Neural cell (in vitro differentiated cells): ENCODE measurements at regions not wholly inside any gene's neighbourhood (a gene's known extent, or its start where the extent isn't known, plus 50 kb on each side); places are given as distances from the start of the nearest gene placed in this dataset.
"Not testable (repeated sequence)": the region's sequence is repeated elsewhere in the genome, so short reads cannot be mapped to it uniquely, and the experiment has no call there.

Experiments used
- H2AFZ ChIP-seq: fragments of 200-600, 300-800 bp; sonication (generic), shearing (Covaris generic); 2 replicates; pipeline ENCODE4 v1.6.0; 2014; ENCODE audit warnings: low read depth, mild to moderate bottlenecking, antibody characterized with exemption, low read length, moderate library complexity
- H3F3A ChIP-seq: fragments of 200-600 bp; shearing (Covaris generic); 2 replicates; pipeline ENCODE4 v1.6.1; 2016; ENCODE audit warnings: mild to moderate bottlenecking, moderate library complexity, mixed read lengths, antibody characterized with exemption, low read length; ENCODE audit not compliant: insufficient read depth, poor library complexity, severe bottlenecking
- H3K27ac ChIP-seq: fragments of 200-600, 300-800 bp; sonication (generic), shearing (Covaris generic); 2 replicates; pipeline ENCODE4 v1.5.1; 2014; ENCODE audit warnings: mild to moderate bottlenecking, low read length, moderate library complexity
- H3K27me3 ChIP-seq: fragments of 300-800, 200-600 bp; sonication (generic), shearing (Covaris generic); 2 replicates; pipeline ENCODE4 v1.6.0; 2014; ENCODE audit warnings: mild to moderate bottlenecking, low read depth, low read length, moderate library complexity; ENCODE audit not compliant: insufficient read depth
- H3K36me3 ChIP-seq: fragments of 300-800, 200-600 bp; sonication (generic), shearing (Covaris generic); 2 replicates; pipeline ENCODE4 v1.5.1; 2014; ENCODE audit warnings: mild to moderate bottlenecking, antibody characterized with exemption, low read length, moderate library complexity; ENCODE audit not compliant: insufficient read depth
- H3K4me2 ChIP-seq: fragments of 300-800, 200-600 bp; sonication (generic), shearing (Covaris generic); 2 replicates; pipeline ENCODE4 v1.6.0; 2014; ENCODE audit warnings: mild to moderate bottlenecking, low read length
- H3K4me3 ChIP-seq: fragments of 300-800, 200-600 bp; sonication (generic), shearing (Covaris generic); 2 replicates; pipeline ENCODE4 v1.5.1; 2014; ENCODE audit warnings: mild to moderate bottlenecking, low read length, moderate library complexity
- H3K79me2 ChIP-seq: fragments of 200-600 bp; shearing (Covaris generic); replicated peaks from 2 replicates; pipeline ENCODE4 v1.6.0; 2014; ENCODE audit warnings: mild to moderate bottlenecking, low read length, moderate library complexity; ENCODE audit not compliant: insufficient read depth
- H3K9ac ChIP-seq: fragments of 300-800, 200-600 bp; sonication (generic), shearing (Covaris generic); 2 replicates; pipeline ENCODE4 v1.6.1; 2016; ENCODE audit warnings: mild to moderate bottlenecking, low read length, mixed read lengths
- H3K9me2 ChIP-seq: fragments of 200-600 bp; shearing (Covaris generic); 2 replicates; pipeline ENCODE4 v1.6.1; 2016; ENCODE audit warnings: mild to moderate bottlenecking, low read length, mixed read lengths; ENCODE audit not compliant: insufficient read depth
- H3K9me3 ChIP-seq: fragments of 200-600, 300-800 bp; sonication (generic), shearing (Covaris generic); 2 replicates; pipeline ENCODE4 v1.6.1; 2016; ENCODE audit warnings: mild to moderate bottlenecking, mixed run types, low read length, moderate library complexity, mixed read lengths
- H4K20me1 ChIP-seq: fragments of 200-600 bp; shearing (Covaris generic); 2 replicates; pipeline ENCODE4 v1.6.1; 2016; ENCODE audit warnings: mild to moderate bottlenecking, mixed run types; ENCODE audit not compliant: insufficient read depth
- EP300 ChIP-seq: fragments of 450-650 bp; conservative IDR thresholded peaks from 2 replicates; pipeline ENCODE4 v1.6.1; 2014; ENCODE audit warnings: antibody characterized with exemption, mild to moderate bottlenecking, moderate library complexity; ENCODE audit not compliant: poor library complexity, severe bottlenecking
- EZH2 ChIP-seq: fragments of 200-600, 300-800 bp; shearing (Covaris generic), sonication (generic); IDR thresholded peaks from 2 replicates; pipeline ENCODE4 v1.6.1; 2014; ENCODE audit warnings: antibody characterized with exemption, low read length, borderline replicate concordance, mild to moderate bottlenecking; ENCODE audit not compliant: insufficient read depth, poor library complexity, severe bottlenecking
- MXI1 ChIP-seq: fragments of 450-650 bp; conservative IDR thresholded peaks from 2 replicates; pipeline ENCODE4 v1.6.1; 2014; ENCODE audit warnings: antibody characterized with exemption, mild to moderate bottlenecking; ENCODE audit not compliant: poor library complexity, severe bottlenecking
- POLR2AphosphoS5 ChIP-seq: IDR thresholded peaks from 2 replicates; pipeline ENCODE4 v1.6.1; 2012
- RAD21 ChIP-seq: fragments of 450-650 bp; conservative IDR thresholded peaks from 2 replicates; pipeline ENCODE4 v1.6.1; 2014; ENCODE audit warnings: antibody characterized with exemption, mild to moderate bottlenecking, moderate library complexity
- SMC3 ChIP-seq: fragments of 450-650 bp; conservative IDR thresholded peaks from 2 replicates; pipeline ENCODE4 v1.6.1; 2014; ENCODE audit warnings: antibody characterized with exemption, mild to moderate bottlenecking, moderate library complexity; ENCODE audit not compliant: poor library complexity
- TAF1 ChIP-seq: IDR thresholded peaks from 2 replicates; pipeline ENCODE4 v1.6.1; 2012; ENCODE audit warnings: low read depth
- TF ChIP-seq, protein P1 (sequence below): IDR thresholded peaks from 2 replicates; pipeline ENCODE4 v1.6.1; 2012; ENCODE audit warnings: borderline replicate concordance
- TF ChIP-seq, protein P2 (sequence below): fragments of 450-650 bp; IDR thresholded peaks from 2 replicates; pipeline ENCODE4 v1.5.1; 2014; ENCODE audit warnings: antibody characterized with exemption, mild to moderate bottlenecking, moderate library complexity; ENCODE audit not compliant: poor library complexity, severe bottlenecking

DNA sequence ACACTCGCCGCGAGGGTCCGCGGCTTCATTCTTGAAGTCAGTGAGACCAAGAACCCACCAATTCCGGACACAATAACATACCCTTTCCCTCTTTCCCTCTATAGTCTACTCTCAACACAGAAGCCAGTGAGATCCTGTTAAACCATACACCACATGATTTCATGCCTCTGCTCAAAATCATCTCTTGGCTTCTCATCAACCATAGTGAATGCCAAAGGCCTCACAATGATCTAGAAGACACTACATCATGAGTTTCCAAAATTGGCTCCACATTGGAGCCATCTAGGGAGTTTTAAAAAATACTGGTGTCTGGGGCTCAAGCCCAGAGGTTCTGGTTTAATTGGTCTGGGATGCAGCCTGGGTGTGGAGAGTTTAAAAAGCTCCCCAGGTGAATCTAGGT is 124.5 kb downstream of the EFNB1 start:
- H3K27me3 ChIP-seq: no peaks in the 10 kb centered on the region
- no peak overlapping the region for H3K4me2 ChIP-seq
- H4K20me1 ChIP-seq: no peaks in the 10 kb centered on the region
- H3K4me3 ChIP-seq: no peak overlapping the region
- H2AFZ ChIP-seq: no peak overlapping the region
- TF ChIP-seq EZH2: no peak
- no peak for TF ChIP-seq TAF1
- no peak for TF ChIP-seq POLR2AphosphoS5
- TF ChIP-seq, protein P1, sequence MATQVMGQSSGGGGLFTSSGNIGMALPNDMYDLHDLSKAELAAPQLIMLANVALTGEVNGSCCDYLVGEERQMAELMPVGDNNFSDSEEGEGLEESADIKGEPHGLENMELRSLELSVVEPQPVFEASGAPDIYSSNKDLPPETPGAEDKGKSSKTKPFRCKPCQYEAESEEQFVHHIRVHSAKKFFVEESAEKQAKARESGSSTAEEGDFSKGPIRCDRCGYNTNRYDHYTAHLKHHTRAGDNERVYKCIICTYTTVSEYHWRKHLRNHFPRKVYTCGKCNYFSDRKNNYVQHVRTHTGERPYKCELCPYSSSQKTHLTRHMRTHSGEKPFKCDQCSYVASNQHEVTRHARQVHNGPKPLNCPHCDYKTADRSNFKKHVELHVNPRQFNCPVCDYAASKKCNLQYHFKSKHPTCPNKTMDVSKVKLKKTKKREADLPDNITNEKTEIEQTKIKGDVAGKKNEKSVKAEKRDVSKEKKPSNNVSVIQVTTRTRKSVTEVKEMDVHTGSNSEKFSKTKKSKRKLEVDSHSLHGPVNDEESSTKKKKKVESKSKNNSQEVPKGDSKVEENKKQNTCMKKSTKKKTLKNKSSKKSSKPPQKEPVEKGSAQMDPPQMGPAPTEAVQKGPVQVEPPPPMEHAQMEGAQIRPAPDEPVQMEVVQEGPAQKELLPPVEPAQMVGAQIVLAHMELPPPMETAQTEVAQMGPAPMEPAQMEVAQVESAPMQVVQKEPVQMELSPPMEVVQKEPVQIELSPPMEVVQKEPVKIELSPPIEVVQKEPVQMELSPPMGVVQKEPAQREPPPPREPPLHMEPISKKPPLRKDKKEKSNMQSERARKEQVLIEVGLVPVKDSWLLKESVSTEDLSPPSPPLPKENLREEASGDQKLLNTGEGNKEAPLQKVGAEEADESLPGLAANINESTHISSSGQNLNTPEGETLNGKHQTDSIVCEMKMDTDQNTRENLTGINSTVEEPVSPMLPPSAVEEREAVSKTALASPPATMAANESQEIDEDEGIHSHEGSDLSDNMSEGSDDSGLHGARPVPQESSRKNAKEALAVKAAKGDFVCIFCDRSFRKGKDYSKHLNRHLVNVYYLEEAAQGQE: no peak
- H3K9me3 ChIP-seq: no peaks in the 10 kb centered on the region
- H3K79me2 ChIP-seq: no peaks in the 10 kb centered on the region
- H3K27ac ChIP-seq: no peak overlapping the region
- no peaks in the 10 kb centered on the region for H3F3A ChIP-seq
- no peak overlapping the region for H3K9ac ChIP-seq
- H3K36me3 ChIP-seq: no peaks in the 10 kb centered on the region
- H3K9me2 ChIP-seq: no peaks in the 10 kb centered on the region

DNA sequence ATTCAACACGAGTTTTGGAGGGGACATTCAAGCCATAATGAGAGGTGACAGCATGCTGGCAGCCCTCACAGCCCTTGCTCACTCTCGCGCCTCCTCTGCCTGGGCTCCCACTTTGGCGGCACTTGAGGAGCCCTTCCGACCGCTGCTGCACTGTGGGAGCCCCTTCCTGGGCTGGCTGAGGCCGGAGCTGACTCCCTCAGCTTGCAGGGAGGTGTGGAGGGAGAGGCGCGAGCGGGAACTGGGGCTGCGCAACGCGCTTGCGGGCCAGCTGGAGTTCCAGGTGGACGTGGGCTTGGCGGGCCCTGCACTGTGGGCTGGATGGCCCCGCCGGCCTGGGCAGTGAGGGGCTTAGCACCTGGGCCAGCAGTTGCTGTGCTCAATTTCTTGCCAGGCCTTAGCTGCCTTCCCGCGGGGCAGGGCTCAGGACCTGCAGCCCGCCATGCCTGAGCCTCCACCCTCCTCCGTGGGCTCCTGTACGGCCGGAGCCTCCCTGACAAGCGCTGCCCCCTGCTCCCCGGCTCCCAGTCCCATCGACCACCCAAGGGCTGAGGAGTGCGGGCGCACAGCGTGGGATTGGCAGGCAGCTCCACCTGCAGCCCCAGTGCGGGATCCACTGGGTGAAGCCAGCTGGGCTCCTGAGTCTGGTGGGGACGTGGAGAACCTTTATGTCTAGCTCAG is 123.3 kb downstream of the EFNB1 start:
- not testable (repeated sequence) for H3K36me3 ChIP-seq, H3F3A ChIP-seq, H3K9ac ChIP-seq, H3K27ac ChIP-seq, H2AFZ ChIP-seq, H4K20me1 ChIP-seq, H3K9me2 ChIP-seq, H3K79me2 ChIP-seq, H3K4me2 ChIP-seq, H3K4me3 ChIP-seq, H3K27me3 ChIP-seq, H3K9me3 ChIP-seq

DNA sequence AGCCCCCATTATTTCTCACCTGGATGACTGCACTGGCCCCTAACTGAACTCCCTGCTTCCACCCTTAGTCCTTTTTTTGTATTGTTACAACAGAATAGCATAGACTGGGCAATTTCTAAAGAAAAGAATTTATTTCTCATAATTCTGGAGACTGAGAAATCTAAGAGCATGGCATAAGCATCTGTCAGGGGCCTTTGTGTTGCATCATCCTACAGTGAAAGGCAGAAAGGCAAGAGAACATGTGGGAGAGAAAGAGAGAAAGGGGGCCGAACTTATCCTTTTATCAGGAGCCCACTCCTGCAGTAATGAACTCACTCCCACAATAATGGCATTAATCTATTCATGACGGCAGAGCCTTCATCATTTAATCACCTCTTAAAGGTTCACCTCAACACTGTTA is 122.1 kb downstream of the EFNB1 start:
- TF ChIP-seq, protein P1: no peak
- TF ChIP-seq TAF1 (no peak), EZH2 (no peak), POLR2AphosphoS5 (no peak), EP300 (no peak), SMC3 (no peak), RAD21 (no peak), MXI1 (no peak)
- TF ChIP-seq, protein P2, sequence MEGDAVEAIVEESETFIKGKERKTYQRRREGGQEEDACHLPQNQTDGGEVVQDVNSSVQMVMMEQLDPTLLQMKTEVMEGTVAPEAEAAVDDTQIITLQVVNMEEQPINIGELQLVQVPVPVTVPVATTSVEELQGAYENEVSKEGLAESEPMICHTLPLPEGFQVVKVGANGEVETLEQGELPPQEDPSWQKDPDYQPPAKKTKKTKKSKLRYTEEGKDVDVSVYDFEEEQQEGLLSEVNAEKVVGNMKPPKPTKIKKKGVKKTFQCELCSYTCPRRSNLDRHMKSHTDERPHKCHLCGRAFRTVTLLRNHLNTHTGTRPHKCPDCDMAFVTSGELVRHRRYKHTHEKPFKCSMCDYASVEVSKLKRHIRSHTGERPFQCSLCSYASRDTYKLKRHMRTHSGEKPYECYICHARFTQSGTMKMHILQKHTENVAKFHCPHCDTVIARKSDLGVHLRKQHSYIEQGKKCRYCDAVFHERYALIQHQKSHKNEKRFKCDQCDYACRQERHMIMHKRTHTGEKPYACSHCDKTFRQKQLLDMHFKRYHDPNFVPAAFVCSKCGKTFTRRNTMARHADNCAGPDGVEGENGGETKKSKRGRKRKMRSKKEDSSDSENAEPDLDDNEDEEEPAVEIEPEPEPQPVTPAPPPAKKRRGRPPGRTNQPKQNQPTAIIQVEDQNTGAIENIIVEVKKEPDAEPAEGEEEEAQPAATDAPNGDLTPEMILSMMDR: no peak
- no peaks in the 10 kb centered on the region for H3K36me3 ChIP-seq
- H3K4me3 ChIP-seq: no peak overlapping the region
- H3K79me2 ChIP-seq: no peaks in the 10 kb centered on the region
- H2AFZ ChIP-seq: no peak overlapping the region
- H3K27me3 ChIP-seq: no peaks in the 10 kb centered on the region
- no peak overlapping the region for H3K27ac ChIP-seq
- H3K4me2 ChIP-seq: no peak overlapping the region
- no peaks in the 10 kb centered on the region for H3K9me3 ChIP-seq
- H4K20me1 ChIP-seq: no peaks in the 10 kb centered on the region
- no peaks in the 10 kb centered on the region for H3F3A ChIP-seq
- no peak overlapping the region for H3K9ac ChIP-seq
- no peaks in the 10 kb centered on the region for H3K9me2 ChIP-seq
